ENCODE measurements at regions not wholly inside any gene's neighbourhood (a gene's known extent, or its start where the extent isn't known, plus 50 kb on each side); places are given as distances from the start of the nearest gene placed in this dataset.

DNA sequence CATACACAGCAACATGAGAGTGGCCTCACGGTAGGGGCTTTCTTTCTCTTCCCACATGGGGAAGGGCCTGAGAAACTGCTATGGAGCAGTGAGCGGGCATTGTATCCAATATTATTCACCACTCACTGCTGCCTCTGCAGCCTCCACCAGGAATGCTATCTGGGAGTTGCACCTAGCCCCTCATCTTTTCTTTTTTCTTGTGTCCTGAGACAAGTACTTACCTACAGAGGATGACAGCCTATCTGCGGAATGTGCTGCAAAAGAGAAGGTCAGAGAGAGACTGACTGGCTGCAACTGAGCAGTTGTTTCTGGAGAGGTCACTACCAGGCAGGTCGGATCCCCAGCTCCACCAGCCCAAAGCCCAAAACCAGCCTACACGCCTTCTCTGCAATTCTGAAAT is 52.1 kb upstream of the HTATIP2 start:
- Mint-ChIP-seq H3K27ac (no peak overlapping the region), H3K4me3 (no peak overlapping the region), H3K9me3 (no peaks in the 10 kb centered on the region), H3K4me1 (ENCODE audit: low read depth in 2 of 2) (no peaks in the 10 kb centered on the region), H3K36me3 (ENCODE audit: insufficient read depth) (no peaks in the 10 kb centered on the region), H3K27me3 (peaks cover 10 to 44% of the 10 kb centered on the region in 2 donors)
- ATAC-seq (replicated peaks) (no peak), DNase-seq (no peak)

GRCh38 chr11:20310596-20311394 is 52.7 kb upstream of the HTATIP2 start:
- Mint-ChIP-seq H3K36me3 (ENCODE audit: insufficient read depth) (no peaks in the 10 kb centered on the region), H3K9me3 (no peaks in the 10 kb centered on the region), H3K4me3 (no peak overlapping the region), H3K27ac (no peak overlapping the region), H3K4me1 (ENCODE audit: low read depth in 2 of 2) (no peaks in the 10 kb centered on the region), H3K27me3 (peaks cover 13 to 49% of the 10 kb centered on the region in 2 donors)
- DNase-seq (no peak), ATAC-seq (replicated peaks) (no peak)

- Mint-ChIP-seq H3K27me3 (peaks cover 13 to 49% of the 10 kb centered on the region in 2 donors), H3K27ac (no peak overlapping the region), H3K4me3 (no peak overlapping the region), H3K9me3 (no peaks in the 10 kb centered on the region), H3K4me1 (ENCODE audit: low read depth in 2 of 2) (no peaks in the 10 kb centered on the region), H3K36me3 (ENCODE audit: insufficient read depth) (no peaks in the 10 kb centered on the region)
- DNase-seq (no peak), ATAC-seq (replicated peaks) (no peak)
Measured at GRCh38 chr11:20310137-20310536, 53.4 kb upstream of the HTATIP2 start.

- H3K27me3 Mint-ChIP-seq = peaks cover 19 to 53% of the 10 kb centered on the region in 2 donors
- no peaks in the 10 kb centered on the region for H3K9me3 Mint-ChIP-seq
- DNase-seq = no peak
- H3K27ac Mint-ChIP-seq = no peak overlapping the region
- H3K36me3 Mint-ChIP-seq (ENCODE audit: insufficient read depth) = no peaks in the 10 kb centered on the region
- H3K4me3 Mint-ChIP-seq = no peak overlapping the region
- no peaks in the 10 kb centered on the region for H3K4me1 Mint-ChIP-seq (ENCODE audit: low read depth in 2 of 2)
- no peak for ATAC-seq (replicated peaks)
Measured at GRCh38 chr11:20309231-20310025, 54.1 kb upstream of the HTATIP2 start.

DNA sequence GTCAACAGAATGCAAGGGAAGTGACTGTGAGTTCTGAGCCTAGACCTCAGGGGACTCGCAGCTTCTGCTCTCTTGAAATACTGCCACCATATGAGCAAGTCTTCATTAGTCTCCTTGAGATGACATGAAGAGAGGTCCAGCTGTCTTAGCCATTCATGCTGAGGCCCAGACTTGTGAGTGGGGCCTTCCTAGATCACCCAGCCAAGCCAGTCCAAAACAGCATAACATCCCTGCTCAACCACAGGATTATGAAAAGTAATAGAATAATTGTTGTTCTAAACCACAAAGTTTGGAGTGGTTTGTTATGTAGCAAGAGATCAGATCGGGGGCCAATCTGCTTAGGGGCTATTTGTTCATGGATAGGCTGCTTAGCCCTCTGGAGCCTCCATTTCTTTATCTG is 54.9 kb upstream of the HTATIP2 start:
- no peaks in the 10 kb centered on the region for H3K9me3 Mint-ChIP-seq
- no peaks in the 10 kb centered on the region for H3K36me3 Mint-ChIP-seq (ENCODE audit: insufficient read depth)
- H3K27ac Mint-ChIP-seq = no peak overlapping the region
- H3K27me3 Mint-ChIP-seq = peaks cover 28 to 61% of the 10 kb centered on the region in 2 donors
- DNase-seq (no peak), ATAC-seq (replicated peaks) (no peak)
- no peaks in the 10 kb centered on the region for H3K4me1 Mint-ChIP-seq (ENCODE audit: low read depth in 2 of 2)
- H3K4me3 Mint-ChIP-seq = no peak overlapping the region

GRCh38 chr11:20303391-20303965 is 60.0 kb upstream of the HTATIP2 start:
- Mint-ChIP-seq H3K4me3 (no peak overlapping the region), H3K27me3 (peaks cover 50 to 59% of the 10 kb centered on the region in 2 donors), H3K4me1 (ENCODE audit: low read depth in 2 of 2) (no peaks in the 10 kb centered on the region)

DNA sequence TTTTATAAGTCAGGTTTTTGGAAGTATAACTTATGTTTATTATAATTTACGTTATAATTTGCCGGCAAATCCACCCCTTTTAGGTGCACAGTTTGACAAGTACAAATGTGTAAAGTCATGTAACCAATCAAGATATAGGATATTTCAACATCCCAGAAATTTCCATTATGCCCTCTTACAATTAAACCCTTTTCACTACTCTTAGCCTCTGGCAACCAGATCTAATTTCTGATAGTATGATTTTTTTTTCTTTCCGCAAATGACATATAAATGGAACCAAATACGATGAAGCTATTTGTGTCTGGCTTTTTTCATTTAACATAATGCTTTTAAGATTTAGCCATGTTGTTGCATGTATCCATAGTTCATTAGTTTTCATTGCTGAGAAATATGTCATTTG is 69.5 kb upstream of the HTATIP2 start:
- Mint-ChIP-seq H3K27ac (no peak overlapping the region), H3K4me3 (no peak overlapping the region), H3K27me3 (peaks cover 7 to 13% of the 10 kb centered on the region in 2 donors), H3K9me3 (no peaks in the 10 kb centered on the region), H3K36me3 (ENCODE audit: insufficient read depth) (no peaks in the 10 kb centered on the region), H3K4me1 (ENCODE audit: low read depth in 2 of 2) (no peaks in the 10 kb centered on the region)
- no peak for DNase-seq
- no peak for ATAC-seq (replicated peaks)

More at GRCh38 chr11:20303391-20303965, 60.0 kb upstream of the HTATIP2 start:
- no peaks in the 10 kb centered on the region for H3K9me3 Mint-ChIP-seq
- H3K36me3 Mint-ChIP-seq (ENCODE audit: insufficient read depth) = no peaks in the 10 kb centered on the region
- H3K27ac Mint-ChIP-seq = no peak overlapping the region
- ATAC-seq (replicated peaks) (no peak), DNase-seq (no peak)

DNA sequence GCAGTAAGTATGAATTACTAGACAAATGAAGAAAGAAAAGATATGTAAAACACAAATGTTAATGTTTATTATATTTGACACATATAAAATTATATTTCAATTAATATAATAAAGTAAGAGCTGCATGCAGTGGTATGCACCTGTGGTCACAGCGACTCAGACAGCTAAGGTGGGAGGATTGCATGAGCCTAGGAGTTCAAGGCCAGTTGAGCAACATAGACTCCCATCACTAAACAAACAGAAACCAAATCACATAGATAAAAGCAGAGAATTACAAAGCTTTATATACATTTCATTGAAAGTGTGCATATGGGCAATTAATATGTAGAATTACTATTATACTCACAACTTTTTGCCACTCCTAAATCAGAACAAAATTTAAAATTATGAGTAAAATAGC is 70.0 kb upstream of the HTATIP2 start:
- no peak overlapping the region for H3K27ac Mint-ChIP-seq
- H3K4me3 Mint-ChIP-seq = no peak overlapping the region
- no peak for DNase-seq
- H3K4me1 Mint-ChIP-seq (ENCODE audit: low read depth in 2 of 2) = no peaks in the 10 kb centered on the region
- peaks cover 9 to 17% of the 10 kb centered on the region in 2 donors for H3K27me3 Mint-ChIP-seq
- no peaks in the 10 kb centered on the region for H3K36me3 Mint-ChIP-seq (ENCODE audit: insufficient read depth)
- ATAC-seq (replicated peaks) = no peak
- no peaks in the 10 kb centered on the region for H3K9me3 Mint-ChIP-seq

GRCh38 chr11:20289732-20290131 is 73.8 kb upstream of the HTATIP2 start:
- Mint-ChIP-seq H3K4me3 (no peak overlapping the region), H3K9me3 (no peaks in the 10 kb centered on the region), H3K4me1 (ENCODE audit: low read depth in 2 of 2) (no peaks in the 10 kb centered on the region), H3K27me3 (peaks cover 24 to 27% of the 10 kb centered on the region in 2 donors), H3K27ac (no peak overlapping the region), H3K36me3 (ENCODE audit: insufficient read depth) (no peaks in the 10 kb centered on the region)
- no peak for ATAC-seq (replicated peaks)
- no peak for DNase-seq

DNA sequence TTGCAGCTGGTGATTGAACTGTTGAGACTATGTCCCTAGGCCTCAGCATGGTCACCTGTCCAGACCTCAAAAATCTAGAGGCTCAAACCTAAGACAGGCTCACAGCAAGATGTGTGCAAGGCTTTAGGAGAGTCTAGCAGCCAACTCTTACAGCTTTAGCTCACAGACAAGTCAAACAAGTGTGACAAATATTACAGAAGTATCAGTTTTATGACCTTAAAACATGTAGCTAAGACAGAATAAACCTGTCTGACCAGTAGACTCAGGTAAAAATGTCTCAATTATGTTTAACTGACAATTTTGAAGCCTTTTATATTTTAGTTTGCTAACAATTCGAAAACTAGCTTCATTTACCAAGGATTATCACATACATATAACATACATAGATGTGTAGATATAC is 80.0 kb upstream of the HTATIP2 start:
- Mint-ChIP-seq H3K4me3 (no peak overlapping the region), H3K27me3 (peaks cover 28 to 29% of the 10 kb centered on the region in 2 donors), H3K27ac (no peak overlapping the region), H3K4me1 (ENCODE audit: low read depth in 2 of 2) (no peaks in the 10 kb centered on the region), H3K36me3 (ENCODE audit: insufficient read depth) (no peaks in the 10 kb centered on the region), H3K9me3 (no peaks in the 10 kb centered on the region)
- no peak for ATAC-seq (replicated peaks)
- DNase-seq = no peak

DNA sequence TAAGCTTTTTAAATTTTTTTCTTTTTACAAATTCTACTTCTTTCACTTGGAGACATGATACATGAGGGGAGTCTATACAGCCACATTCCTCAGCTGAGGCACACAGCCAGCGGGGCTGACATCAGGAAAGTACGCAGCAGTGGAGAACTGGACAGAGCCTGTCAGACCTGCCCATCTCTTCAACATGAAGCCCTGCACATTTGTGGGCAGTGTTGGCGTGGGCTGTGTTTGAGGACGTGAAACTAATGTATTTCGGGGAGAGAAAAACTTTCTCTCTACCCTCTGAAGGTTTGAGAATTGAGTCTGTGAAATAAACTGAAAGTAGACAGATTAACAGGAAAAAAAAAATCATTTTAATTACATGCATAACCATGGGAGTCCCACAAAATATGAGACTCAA is 84.8 kb upstream of the HTATIP2 start:
- ATAC-seq (replicated peaks) = no peak
- no peaks in the 10 kb centered on the region for H3K9me3 Mint-ChIP-seq
- H3K36me3 Mint-ChIP-seq (ENCODE audit: insufficient read depth) = no peaks in the 10 kb centered on the region
- H3K27ac Mint-ChIP-seq = no peak overlapping the region
- DNase-seq = no peak
- no peaks in the 10 kb centered on the region for H3K4me1 Mint-ChIP-seq (ENCODE audit: low read depth in 2 of 2)
- H3K27me3 Mint-ChIP-seq = peaks cover 39% of the 10 kb centered on the region in 2 donors
- H3K4me3 Mint-ChIP-seq = no peak overlapping the region

- DNase-seq = no peak
- Mint-ChIP-seq H3K27ac (no peak overlapping the region), H3K27me3 (peaks cover 48 to 54% of the 10 kb centered on the region in 2 donors), H3K36me3 (ENCODE audit: insufficient read depth) (no peaks in the 10 kb centered on the region), H3K9me3 (no peaks in the 10 kb centered on the region), H3K4me3 (no peak overlapping the region), H3K4me1 (ENCODE audit: low read depth in 2 of 2) (no peaks in the 10 kb centered on the region)
- ATAC-seq (replicated peaks) = no peak
Measured at GRCh38 chr11:20277014-20277413, 86.5 kb upstream of the HTATIP2 start.

- Mint-ChIP-seq H3K36me3 (ENCODE audit: insufficient read depth) (no peaks in the 10 kb centered on the region), H3K4me3 (no peak overlapping the region), H3K4me1 (ENCODE audit: low read depth in 2 of 2) (no peaks in the 10 kb centered on the region), H3K27me3 (peaks cover 48 to 56% of the 10 kb centered on the region in 2 donors), H3K9me3 (no peaks in the 10 kb centered on the region), H3K27ac (no peak overlapping the region)
- ATAC-seq (replicated peaks) = no peak
- DNase-seq = no peak
Measured at GRCh38 chr11:20275987-20276965, 87.2 kb upstream of the HTATIP2 start.
